Astrocyte of the spinal cord (primary cell): ENCODE measurements at regions not wholly inside any gene's neighbourhood (a gene's known extent, or its start where the extent isn't known, plus 50 kb on each side); places are given as distances from the start of the nearest gene placed in this dataset.

Experiments used
- DNase-seq: peaks from one replicate; pipeline ENCODE4 v3.0.0; 2011; ENCODE audit warnings: low read depth, low spot score
- H3K4me3 ChIP-seq: 2 replicates; pipeline ENCODE4 v1.5.1; 2011; ENCODE audit warnings: low read depth, mild to moderate bottlenecking, low read length, moderate library complexity
- CTCF ChIP-seq: IDR thresholded peaks from 2 replicates; pipeline ENCODE4 v1.5.1; 2012; ENCODE audit warnings: low read depth, mild to moderate bottlenecking, low read length, inconsistent platforms
- in situ Hi-C: cut with HindIII; loops from 2 replicates; pipeline ENCODE4 v1.10.0; 2017; ENCODE audit warnings: low sequenced_read_pairs

GRCh38 chr12:84718906-84719305, 193.7 kb downstream of the SLC6A15 start:
- TF ChIP-seq CTCF = no peak
- in situ Hi-C loops = no loop called here
- H3K4me3 ChIP-seq = no peak overlapping the region
- DNase-seq = no peak

GRCh38 chr12:84712747-84713146, 199.9 kb downstream of the SLC6A15 start:
- DNase-seq = no peak
- TF ChIP-seq CTCF = no peak
- no peak overlapping the region for H3K4me3 ChIP-seq
- in situ Hi-C loops = no loop called here

DNA sequence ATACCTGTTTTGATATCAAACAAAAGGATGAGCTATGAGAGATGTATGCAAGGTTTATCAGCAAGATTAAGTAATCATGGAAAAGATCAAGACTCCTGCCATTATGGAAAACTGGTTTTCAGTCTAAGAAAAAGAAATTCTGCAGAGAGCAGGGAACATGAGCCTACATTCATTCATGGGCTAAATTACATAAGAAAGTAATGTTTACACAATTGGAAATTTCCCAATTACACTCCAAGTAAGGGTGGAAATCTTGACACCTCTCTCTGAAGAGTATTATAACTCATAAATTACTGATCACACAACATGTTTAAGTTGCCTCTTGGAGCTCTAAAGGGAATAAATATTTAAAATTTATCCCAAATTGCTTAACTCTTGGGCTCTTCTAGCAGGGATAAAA, 206.2 kb downstream of the SLC6A15 start:
- DNase-seq = no peak
- no peak overlapping the region for H3K4me3 ChIP-seq
- in situ Hi-C loops = no loop called here
- no peak for TF ChIP-seq CTCF

- no peak for TF ChIP-seq CTCF
Measured at GRCh38 chr12:84704856-84705255, 207.7 kb downstream of the SLC6A15 start.

GRCh38 chr12:84702001-84702400, 210.6 kb downstream of the SLC6A15 start:
- H3K4me3 ChIP-seq = no peak overlapping the region
- in situ Hi-C loops = no loop called here
- TF ChIP-seq CTCF = no peak
- peak; percentile 43 for DNase-seq

More at GRCh38 chr12:84704856-84705255, 207.7 kb downstream of the SLC6A15 start:
- no peak for DNase-seq
- in situ Hi-C loops = no loop called here
- H3K4me3 ChIP-seq = no peak overlapping the region

DNA sequence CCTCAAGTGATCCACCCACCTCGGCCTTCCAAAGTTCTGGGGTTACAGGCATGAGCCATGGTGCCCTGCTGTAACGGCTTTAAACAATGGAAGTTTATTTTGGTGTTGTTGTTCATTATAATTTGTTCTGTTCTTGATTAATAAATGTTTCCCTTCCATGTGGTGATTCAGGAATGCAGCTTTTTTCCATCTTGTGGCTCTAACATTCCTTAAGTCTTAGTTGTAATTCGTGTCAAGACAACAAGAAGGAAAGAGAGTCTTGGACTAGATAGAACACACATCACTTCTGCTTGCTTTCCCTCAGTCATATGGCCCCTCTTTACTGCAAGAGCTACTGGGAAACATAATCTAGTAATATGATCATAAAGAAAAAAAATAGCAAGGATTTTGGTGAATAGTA, 211.6 kb downstream of the SLC6A15 start:
- no peak for TF ChIP-seq CTCF
- in situ Hi-C loops = no loop called here
- no peak overlapping the region for H3K4me3 ChIP-seq
- peak; percentile 6 for DNase-seq
